KMS-11 (cell line): ENCODE measurements at regions not wholly inside any gene's neighbourhood (a gene's known extent, or its start where the extent isn't known, plus 50 kb on each side); places are given as distances from the start of the nearest gene placed in this dataset.

Source experiments
- H2AFZ ChIP-seq: fragments of 200-600 bp; sonication (generic); 2 replicates; pipeline ENCODE4 v1.6.1; 2016; ENCODE audit warnings: antibody characterized with exemption, mixed run types, low read depth
- H3K27ac ChIP-seq: fragments of 200-600 bp; sonication (generic); 2 replicates; pipeline ENCODE4 v1.6.1; 2016; ENCODE audit warnings: mild to moderate bottlenecking, mixed run types
- H3K27me3 ChIP-seq: fragments of 200-600 bp; sonication (generic); 2 replicates; pipeline ENCODE4 v1.6.1; 2017; ENCODE audit warnings: mild to moderate bottlenecking, low read depth, mixed run types, moderate library complexity; ENCODE audit not compliant: insufficient read depth
- H3K36me3 ChIP-seq: fragments of 200-600 bp; sonication (generic); 2 replicates; pipeline ENCODE4 v1.6.1; 2017; ENCODE audit warnings: mild to moderate bottlenecking, mixed run types; ENCODE audit not compliant: insufficient read depth
- H3K4me1 ChIP-seq: fragments of 200-600 bp; sonication (generic); 2 replicates; pipeline ENCODE4 v1.6.1; 2016; ENCODE audit warnings: mild to moderate bottlenecking, low read depth, mixed run types; ENCODE audit not compliant: poor library complexity, severe bottlenecking
- H3K4me2 ChIP-seq: fragments of 200-600 bp; sonication (generic); 2 replicates; pipeline ENCODE4 v1.7.0; 2016; ENCODE audit warnings: mild to moderate bottlenecking, mixed run types
- H3K4me3 ChIP-seq: fragments of 200-600 bp; sonication (generic); IDR thresholded peaks from 2 replicates; pipeline ENCODE4 v1.6.1; 2017; ENCODE audit warnings: low read depth, low read length, mixed read lengths; ENCODE audit not compliant: insufficient read depth
- H3K79me2 ChIP-seq: fragments of 200-600 bp; sonication (generic); 2 replicates; pipeline ENCODE4 v1.6.1; 2016; ENCODE audit warnings: low read depth, mixed run types; ENCODE audit not compliant: insufficient read depth
- H3K9ac ChIP-seq: fragments of 200-600 bp; sonication (generic); 2 replicates; pipeline ENCODE4 v1.6.1; 2016; ENCODE audit warnings: mild to moderate bottlenecking, mixed run types
- H4K20me1 ChIP-seq: fragments of 200-600 bp; sonication (generic); 2 replicates; pipeline ENCODE4 v1.6.1; 2016; ENCODE audit warnings: mild to moderate bottlenecking, mixed run types; ENCODE audit not compliant: insufficient read depth
- TF ChIP-seq, protein P1 (sequence below): fragments of 200-600 bp; sonication (generic); conservative IDR thresholded peaks from 2 replicates; pipeline ENCODE4 v1.6.1; 2017; ENCODE audit warnings: low read depth, mild to moderate bottlenecking, antibody characterized with exemption, low read length, moderate library complexity, mixed read lengths

DNA sequence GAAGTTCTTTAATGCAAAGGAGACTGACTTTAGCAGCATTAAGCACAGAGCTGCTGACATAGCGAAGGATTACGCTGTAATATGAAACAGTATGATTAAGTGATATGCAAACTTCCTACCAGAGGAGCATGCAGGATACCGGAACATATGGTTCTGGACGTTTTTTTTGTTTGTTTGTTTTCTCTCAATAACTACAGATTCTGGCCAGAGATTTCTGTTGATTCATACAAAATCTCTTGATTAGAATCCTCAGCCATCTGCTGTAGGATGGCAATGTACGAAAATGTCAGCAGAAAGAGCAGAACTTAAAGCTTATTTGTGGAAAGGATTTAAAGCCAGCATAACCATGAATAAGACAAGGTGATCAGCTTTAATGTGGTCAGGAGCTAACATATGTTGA, 970.7 kb downstream of the KCNT2 start:
- H3K4me1 ChIP-seq = no peaks in the 10 kb centered on the region
- H3K79me2 ChIP-seq = no peaks in the 10 kb centered on the region
- H4K20me1 ChIP-seq = no peaks in the 10 kb centered on the region
- H3K36me3 ChIP-seq = no peaks in the 10 kb centered on the region
- no peak overlapping the region for H3K4me2 ChIP-seq
- no peaks in the 10 kb centered on the region for H3K27me3 ChIP-seq
- no peak overlapping the region for H3K4me3 ChIP-seq
- H3K27ac ChIP-seq = no peak overlapping the region
- no peak overlapping the region for H2AFZ ChIP-seq
- TF ChIP-seq, protein P1, sequence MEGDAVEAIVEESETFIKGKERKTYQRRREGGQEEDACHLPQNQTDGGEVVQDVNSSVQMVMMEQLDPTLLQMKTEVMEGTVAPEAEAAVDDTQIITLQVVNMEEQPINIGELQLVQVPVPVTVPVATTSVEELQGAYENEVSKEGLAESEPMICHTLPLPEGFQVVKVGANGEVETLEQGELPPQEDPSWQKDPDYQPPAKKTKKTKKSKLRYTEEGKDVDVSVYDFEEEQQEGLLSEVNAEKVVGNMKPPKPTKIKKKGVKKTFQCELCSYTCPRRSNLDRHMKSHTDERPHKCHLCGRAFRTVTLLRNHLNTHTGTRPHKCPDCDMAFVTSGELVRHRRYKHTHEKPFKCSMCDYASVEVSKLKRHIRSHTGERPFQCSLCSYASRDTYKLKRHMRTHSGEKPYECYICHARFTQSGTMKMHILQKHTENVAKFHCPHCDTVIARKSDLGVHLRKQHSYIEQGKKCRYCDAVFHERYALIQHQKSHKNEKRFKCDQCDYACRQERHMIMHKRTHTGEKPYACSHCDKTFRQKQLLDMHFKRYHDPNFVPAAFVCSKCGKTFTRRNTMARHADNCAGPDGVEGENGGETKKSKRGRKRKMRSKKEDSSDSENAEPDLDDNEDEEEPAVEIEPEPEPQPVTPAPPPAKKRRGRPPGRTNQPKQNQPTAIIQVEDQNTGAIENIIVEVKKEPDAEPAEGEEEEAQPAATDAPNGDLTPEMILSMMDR = no peak
- no peak overlapping the region for H3K9ac ChIP-seq

DNA sequence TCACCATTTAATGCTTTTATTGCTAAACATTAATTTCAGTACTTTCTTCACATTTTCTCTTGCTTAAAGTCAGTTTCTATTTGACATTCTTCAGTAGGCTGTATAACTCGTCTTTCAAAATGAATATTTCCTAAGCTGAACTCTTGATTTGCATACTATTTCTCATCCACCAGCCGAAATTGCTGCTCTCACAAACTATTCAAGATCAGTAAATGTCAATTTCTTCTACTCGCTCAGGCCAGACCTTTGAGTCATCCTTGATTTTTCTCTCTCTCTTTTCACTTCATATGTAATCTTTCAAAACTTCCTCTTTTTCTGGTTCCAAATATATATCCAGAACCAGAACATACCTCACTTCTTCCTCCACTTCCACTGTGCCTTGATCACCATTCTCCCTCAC, 990.0 kb downstream of the KCNT2 start:
- Histone ChIP-seq H4K20me1 (no peaks in the 10 kb centered on the region), H3K79me2 (no peaks in the 10 kb centered on the region), H2AFZ (no peak overlapping the region), H3K4me3 (no peak overlapping the region), H3K27ac (no peak overlapping the region), H3K4me2 (no peak overlapping the region), H3K36me3 (no peaks in the 10 kb centered on the region), H3K9ac (no peak overlapping the region), H3K4me1 (no peaks in the 10 kb centered on the region), H3K27me3 (no peaks in the 10 kb centered on the region)
- TF ChIP-seq, protein P1 = no peak

DNA sequence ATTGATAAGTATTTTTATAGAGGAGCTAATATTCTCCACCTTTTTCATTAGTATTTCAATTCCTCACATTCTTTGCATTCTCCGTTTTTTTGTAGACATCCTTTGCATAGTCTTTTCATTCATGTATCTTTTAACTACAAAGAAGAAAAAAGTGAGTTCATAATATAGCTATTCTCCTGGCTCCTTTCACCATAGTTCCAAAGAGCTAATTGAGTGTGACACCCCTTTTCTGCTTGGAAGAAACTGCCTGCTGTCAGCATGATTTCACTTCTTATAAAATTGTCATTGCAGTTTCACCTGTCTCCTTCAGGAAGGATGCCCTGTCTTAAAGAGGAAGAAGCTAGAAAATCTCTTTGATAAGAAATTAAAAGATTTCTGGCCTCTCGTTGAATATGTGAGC, 991.1 kb downstream of the KCNT2 start:
- TF ChIP-seq, protein P1 = no peak
- no peak overlapping the region for H2AFZ ChIP-seq
- no peak overlapping the region for H3K9ac ChIP-seq

DNA sequence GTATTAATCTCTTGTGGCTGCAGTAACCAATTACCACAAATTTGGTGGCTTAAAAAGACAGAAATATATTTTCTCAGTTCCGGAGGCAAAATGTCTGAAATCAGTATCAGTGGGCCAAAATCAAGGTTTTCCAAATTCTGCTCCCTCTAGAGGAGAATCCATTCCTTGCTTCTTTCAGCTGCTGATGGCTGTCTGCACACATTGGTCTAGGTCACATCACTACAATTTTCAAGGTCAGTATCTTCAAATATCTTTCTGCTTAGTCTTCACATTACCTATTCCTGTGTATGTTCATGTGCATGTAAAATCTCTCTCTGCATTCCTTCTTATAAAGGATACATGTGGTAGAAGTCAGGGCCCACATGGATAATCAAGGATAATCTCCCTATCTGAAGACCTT, 999.4 kb downstream of the KCNT2 start:
- no peak overlapping the region for H3K4me3 ChIP-seq
- no peaks in the 10 kb centered on the region for H3K79me2 ChIP-seq
- H3K9ac ChIP-seq = no peak overlapping the region
- no peaks in the 10 kb centered on the region for H4K20me1 ChIP-seq
- H3K4me1 ChIP-seq = no peaks in the 10 kb centered on the region
- no peaks in the 10 kb centered on the region for H3K27me3 ChIP-seq
- TF ChIP-seq, protein P1 = 0 out of 2 replicates have a peak, but pooled peaks have one; percentile 16
- H3K27ac ChIP-seq = no peak overlapping the region
- no peak overlapping the region for H3K4me2 ChIP-seq
- no peaks in the 10 kb centered on the region for H3K36me3 ChIP-seq
- no peak overlapping the region for H2AFZ ChIP-seq

More for the DNA sequence above, 991.1 kb downstream of the KCNT2 start:
- Histone ChIP-seq H3K4me2 (no peak overlapping the region), H3K4me1 (no peaks in the 10 kb centered on the region), H3K4me3 (no peak overlapping the region), H3K27ac (no peak overlapping the region), H3K36me3 (no peaks in the 10 kb centered on the region), H3K79me2 (no peaks in the 10 kb centered on the region), H3K27me3 (no peaks in the 10 kb centered on the region), H4K20me1 (no peaks in the 10 kb centered on the region)

DNA sequence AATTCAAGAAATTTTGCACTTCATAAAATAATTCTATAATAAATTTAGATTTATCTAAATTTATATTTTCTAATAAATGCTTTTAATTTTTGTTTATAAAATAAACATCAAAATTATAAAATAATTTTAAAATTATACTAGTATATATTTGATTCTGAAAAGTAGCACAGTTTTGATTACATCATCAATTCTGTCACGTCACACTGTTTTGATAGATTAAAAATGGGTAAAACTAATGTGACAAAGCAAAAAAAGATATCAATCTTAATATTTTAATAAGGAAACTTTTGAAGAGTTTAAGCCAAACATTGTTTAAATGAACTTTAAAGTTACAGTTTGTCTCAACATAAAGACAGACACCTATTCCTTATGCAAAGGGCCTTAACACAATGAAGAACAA, 1001.8 kb downstream of the KCNT2 start:
- Histone ChIP-seq H4K20me1 (no peaks in the 10 kb centered on the region), H3K4me2 (no peak overlapping the region), H3K36me3 (no peaks in the 10 kb centered on the region), H3K27ac (no peak overlapping the region), H3K79me2 (no peaks in the 10 kb centered on the region), H3K4me3 (no peak overlapping the region), H2AFZ (no peak overlapping the region), H3K4me1 (no peaks in the 10 kb centered on the region), H3K27me3 (no peaks in the 10 kb centered on the region), H3K9ac (no peak overlapping the region)
- TF ChIP-seq, protein P1 = no peak
